ENCODE measurements at regions not wholly inside any gene's neighbourhood (a gene's known extent, or its start where the extent isn't known, plus 50 kb on each side); places are given as distances from the start of the nearest gene placed in this dataset.

- no TSS peak for BruUV-seq (replicated peaks)
- Histone ChIP-seq H3K79me2 (ENCODE audit: control insufficient read depth, insufficient read depth, low read length) (no peaks in the 10 kb centered on the region), H3K4me2 (ENCODE audit: control insufficient read depth, insufficient read depth) (no peak overlapping the region), H3K9me3 (replicated peaks; ENCODE audit: control insufficient read depth, insufficient read depth, low read length) (no peaks in the 10 kb centered on the region; the same call in 2 of the 3 replicates), H3K4me3 (no peak overlapping the region), H4K20me1 (ENCODE audit: control insufficient read depth, insufficient read depth) (no peaks in the 10 kb centered on the region), H3K27ac (ENCODE audit: control insufficient read depth, insufficient read depth) (no peak overlapping the region), H3K36me3 (ENCODE audit: control insufficient read depth in 2 of 2, insufficient read depth in 2 of 2, low read length in 1 of 2) (no peaks in the 10 kb centered on the region), H3K4me1 (ENCODE audit: control insufficient read depth, insufficient read depth, low read length) (peaks cover 5% of the 10 kb centered on the region; the same call in 1 of the 2 replicates), H2AFZ (ENCODE audit: control insufficient read depth, low read depth, low read length) (no peak overlapping the region), H3K27me3 (replicated peaks in 1 of 2; ENCODE audit: control insufficient read depth in 2 of 2, insufficient read depth in 2 of 2, low read length in 1 of 2) (no peaks in the 10 kb centered on the region), H3K9ac (ENCODE audit: control insufficient read depth, insufficient read depth, low read length) (no peak overlapping the region)
- SMC1A ChIA-PET (ENCODE audit: uncharacterized antibody, unreplicated experiment) = interaction anchor here (0.6 kb wide), 1 partner anchor 1116 kb away, joined by 3 read pairs; no protein-coding TSS in a partner anchor
- POLR2A ChIA-PET = no interaction called here
- DNase-seq (ENCODE audit: low read depth, low spot score) (no peak), FAIRE-seq (no peak), ATAC-seq (no peak)
- CTCF ChIA-PET = interaction anchor here (0.8 kb wide), 1 partner anchor 664 kb away, joined by 3 read pairs; no protein-coding TSS in a partner anchor
- in situ Hi-C loops (cut with MboI) = loop anchor here (25.0 kb wide), 1 partner anchor 1265 kb away; no protein-coding TSS in a partner anchor
- intact Hi-C loops (cut with micrococcal nuclease; ENCODE audit: unreplicated experiment) = no loop called here
- RAD21 ChIA-PET (ENCODE audit: unreplicated experiment) = no interaction called here
- 49% methylated on average over 3 of the region's 3 CpGs for WGBS (ENCODE audit: insufficient coverage, insufficient replicate concordance, low lambda C conversion rate, missing lambda C conversion rate)
- TF ChIP-seq JUNB (IDR thresholded peaks at IDR 0.05) = no peak
- no peak for TF ChIP-seq RAD21 (IDR thresholded peaks at IDR 0.05; ENCODE audit: insufficient read depth, low read depth, low read length)
- no peak for TF ChIP-seq IRF4 (IDR thresholded peaks at IDR 0.05; ENCODE audit: low read depth, low read length)
- no peak for TF ChIP-seq IRF3 (IDR thresholded peaks at IDR 0.05)
- no peak for TF ChIP-seq MYC (IDR thresholded peaks at IDR 0.05; ENCODE audit: insufficient read depth, insufficient read length, insufficient replicate concordance, low read length, severe bottlenecking)
- TF ChIP-seq IRF5 (IDR thresholded peaks at IDR 0.05; ENCODE audit: borderline replicate concordance) = no peak
- TF ChIP-seq RCOR1 (conservative IDR thresholded peaks at IDR 0.05; ENCODE audit: low read depth, low read length) = no peak
- no peak for TF ChIP-seq NFXL1 (IDR thresholded peaks at IDR 0.05; ENCODE audit: borderline replicate concordance)
- TF ChIP-seq GATAD2B (conservative IDR thresholded peaks at IDR 0.05; ENCODE audit: low read depth) = no peak
- no peak for TF ChIP-seq MAX (IDR thresholded peaks at IDR 0.05; ENCODE audit: low read depth, low read length)
- no peak for TF ChIP-seq IKZF1 (conservative IDR thresholded peaks at IDR 0.05)
- no peak for TF ChIP-seq PRDM15 (CRISPR knock-in tag; IDR thresholded peaks at IDR 0.05)
- no peak for TF ChIP-seq NKRF (conservative IDR thresholded peaks at IDR 0.05)
- no peak for TF ChIP-seq PAX5 (IDR thresholded peaks at IDR 0.05; ENCODE audit: borderline replicate concordance, low read depth, low read length)
- TF ChIP-seq CBX3 (IDR thresholded peaks at IDR 0.05; ENCODE audit: borderline replicate concordance, low read depth) = no peak
- TF ChIP-seq SPI1 (IDR thresholded peaks at IDR 0.05; ENCODE audit: borderline replicate concordance, insufficient read depth, low read depth, low read length) = no peak
- TF ChIP-seq ATF7 (IDR thresholded peaks at IDR 0.05; ENCODE audit: low read depth) = no peak
Observed at GRCh38 chr3:28922376-28922775, 358.5 kb upstream of the RBMS3 start.

Data from GM12878 (cell line).